ENCODE measurements at regions not wholly inside any gene's neighbourhood (a gene's known extent, or its start where the extent isn't known, plus 50 kb on each side); places are given as distances from the start of the nearest gene placed in this dataset.

- TF ChIP-seq CTCF (IDR thresholded peaks at IDR 0.05) (no peak), TCF7L2 (IDR thresholded peaks at IDR 0.05; ENCODE audit: low read depth, low read length) (no peak), POLR2AphosphoS5 (IDR thresholded peaks at IDR 0.05; ENCODE audit: low read depth, low read length) (no peak), SIN3A (IDR thresholded peaks at IDR 0.05; ENCODE audit: borderline replicate concordance, insufficient read depth, low read depth, low read length) (no peak), REST (IDR thresholded peaks at IDR 0.05; ENCODE audit: insufficient read depth in 1 of 2, low read depth in 2 of 2, low read length in 1 of 2) (no peak)
These were observed 535.0 kb downstream of the TBC1D22A start for GRCh38 chr22:47297261-47298016.

All from Panc1 (cell line).